SK-N-SH (cell line): ENCODE measurements at regions not wholly inside any gene's neighbourhood (a gene's known extent, or its start where the extent isn't known, plus 50 kb on each side); places are given as distances from the start of the nearest gene placed in this dataset.

Experiments
- CTCF ChIA-PET: fragments of 300-600, 350-600 bp; formaldehyde crosslinking; extraction: SDS; loops from one replicate; lab custom pipeline; 2021; lab: Yijun Ruan, JAX
- POLR2A ChIA-PET: fragments of 350-600 bp; sonication (Branson Sonifier 250); formaldehyde crosslinking; extraction: SDS; loops from one replicate; lab custom pipeline; 2020; ENCODE audit warnings: antibody characterized with exemption, inconsistent platforms; lab: Yijun Ruan, JAX
- DNase-seq: peaks from one replicate; pipeline ENCODE4 v3.0.0; 2012
- H2AFZ ChIP-seq: fragments of 200-600 bp; sonication (generic); 2 replicates; pipeline ENCODE4 v1.8.1; 2016; ENCODE audit warnings: antibody characterized with exemption, mild to moderate bottlenecking, low read depth
- H3F3A ChIP-seq: fragments of 200-600 bp; sonication (generic); replicated peaks from 2 replicates; pipeline ENCODE3; 2016; ENCODE audit warnings: antibody characterized with exemption, mild to moderate bottlenecking; ENCODE audit not compliant: insufficient read depth
- H3K27ac ChIP-seq, 2 experiments: fragments of 200-500 bp in 1 of 2; fragments of 200-600 bp in 1 of 2; sonication (Bioruptor generic) in 1 of 2; sonication (generic), shearing (Covaris generic) in 1 of 2; 2 replicates each; pipeline versions ENCODE4 v1.5.1 to v1.6.1; 2014 to 2016; ENCODE audit warnings: low read depth in 2 of 2, inconsistent platforms in 1 of 2, low read length in 1 of 2, mild to moderate bottlenecking in 1 of 2, mixed read lengths in 1 of 2
- H3K27me3 ChIP-seq: fragments of 200-600 bp; sonication (generic), shearing (Covaris generic); 2 replicates; pipeline ENCODE4 v1.6.1; 2016; ENCODE audit warnings: mixed run types; ENCODE audit not compliant: insufficient read depth
- H3K36me3 ChIP-seq, 2 experiments: fragments of 200-500 bp in 1 of 2; fragments of 200-600 bp in 1 of 2; sonication (Bioruptor generic) in 1 of 2; sonication (generic) in 1 of 2; replicated peaks in 1 of 2; 2 replicates each; pipeline versions ENCODE3 to v1.5.1; 2014 to 2016; ENCODE audit warnings: low read length in 1 of 2, mild to moderate bottlenecking in 1 of 2; ENCODE audit not compliant: insufficient read depth in 2 of 2, control insufficient read depth in 1 of 2
- H3K4me1 ChIP-seq, 2 experiments: fragments of 200-500 bp in 1 of 2; fragments of 200-600 bp in 1 of 2; sonication (Bioruptor generic) in 1 of 2; sonication (generic), shearing (Covaris generic) in 1 of 2; 2 replicates each; pipeline versions ENCODE4 v1.5.1 to v1.6.1; 2014 to 2016; ENCODE audit warnings: low read depth in 1 of 2, low read length in 1 of 2, mixed run types in 1 of 2; ENCODE audit not compliant: insufficient read depth in 2 of 2, control insufficient read depth in 1 of 2
- H3K4me2 ChIP-seq: fragments of 200-600 bp; sonication (generic), shearing (Covaris generic); 2 replicates; pipeline ENCODE4 v1.6.1; 2017; ENCODE audit warnings: mixed run types
- H3K4me3 ChIP-seq, 2 experiments: fragments of 200-500 bp in 1 of 2; fragments of 200-600 bp in 1 of 2; sonication (Bioruptor generic) in 1 of 2; sonication (generic), shearing (Covaris generic) in 1 of 2; 2 replicates each; pipeline versions ENCODE4 v1.5.1 to v1.8.1; 2014 to 2016; ENCODE audit warnings: low read depth in 2 of 2, inconsistent platforms in 1 of 2, low read length in 1 of 2, mild to moderate bottlenecking in 1 of 2, mixed read lengths in 1 of 2, moderate library complexity in 1 of 2
- H3K79me2 ChIP-seq: fragments of 200-600 bp; sonication (generic); 2 replicates; pipeline ENCODE4 v1.8.1; 2017; ENCODE audit warnings: mild to moderate bottlenecking; ENCODE audit not compliant: insufficient read depth
- H3K9ac ChIP-seq: fragments of 200-600 bp; sonication (generic); 2 replicates; pipeline ENCODE4 v1.6.1; 2017; ENCODE audit warnings: mixed run types
- H3K9me2 ChIP-seq: fragments of 200-600 bp; sonication (generic); 2 replicates; pipeline ENCODE4 v1.6.1; 2017; ENCODE audit warnings: mixed run types
- H3K9me3 ChIP-seq: fragments of 200-600 bp; sonication (generic); 2 replicates; pipeline ENCODE4 v1.6.1; 2017; ENCODE audit warnings: mixed run types, mild to moderate bottlenecking, moderate library complexity
- H4K20me1 ChIP-seq: fragments of 200-600 bp; sonication (generic); 2 replicates; pipeline ENCODE4 v1.6.1; 2017; ENCODE audit warnings: mild to moderate bottlenecking, mixed run types; ENCODE audit not compliant: insufficient read depth
- CHD2 ChIP-seq: fragments of 150-350 bp; IDR thresholded peaks from 2 replicates; pipeline ENCODE4 v1.6.1; 2018; ENCODE audit warnings: low read length; ENCODE audit not compliant: partially characterized antibody
- ELF1 ChIP-seq: IDR thresholded peaks from 2 replicates; pipeline ENCODE4 v1.4.0; 2012
- EP300 ChIP-seq, 2 experiments: IDR thresholded peaks; 2 replicates each; pipeline versions ENCODE4 v1.4.0 to v1.6.1; 2012; ENCODE audit warnings: borderline replicate concordance in 1 of 2, low read depth in 1 of 2, low read length in 1 of 2
- FOSL2 ChIP-seq: IDR thresholded peaks from 2 replicates; pipeline ENCODE4 v1.4.0; 2012; ENCODE audit warnings: low read depth, mild to moderate bottlenecking, moderate library complexity, borderline replicate concordance
- FOXM1 ChIP-seq: IDR thresholded peaks from 2 replicates; pipeline ENCODE4 v1.4.0; 2012; ENCODE audit warnings: low read depth, mild to moderate bottlenecking
- GABPA ChIP-seq: IDR thresholded peaks from 2 replicates; pipeline ENCODE4 v1.4.0; 2012; ENCODE audit warnings: low read depth, mild to moderate bottlenecking
- GATA2 ChIP-seq: sonication (generic); formaldehyde crosslinking; IDR thresholded peaks from 2 replicates; pipeline ENCODE4 v1.5.0; 2020; ENCODE audit warnings: mild to moderate bottlenecking, missing genetic modification reagents
- JUND ChIP-seq: IDR thresholded peaks from 2 replicates; pipeline ENCODE4 v1.4.0; 2012
- NRF1 ChIP-seq: IDR thresholded peaks from 2 replicates; pipeline ENCODE4 v1.6.1; 2012; ENCODE audit warnings: low read depth, mild to moderate bottlenecking, low read length
- POLR2AphosphoS5 ChIP-seq: IDR thresholded peaks from 2 replicates; pipeline ENCODE4 v1.6.1; 2012; ENCODE audit warnings: low read depth, low read length
- RAD21 ChIP-seq: IDR thresholded peaks from 2 replicates; pipeline ENCODE4 v1.6.1; 2012; ENCODE audit warnings: mild to moderate bottlenecking, low read length
- RFX5 ChIP-seq: IDR thresholded peaks from 2 replicates; pipeline ENCODE4 v1.6.1; 2012; ENCODE audit warnings: mild to moderate bottlenecking, improper control_type of control experiment, low read length
- SMC3 ChIP-seq: IDR thresholded peaks from 2 replicates; pipeline ENCODE4 v1.6.1; 2012; ENCODE audit warnings: low read depth, low read length, improper control_type of control experiment
- TCF12 ChIP-seq: IDR thresholded peaks from 2 replicates; pipeline ENCODE4 v1.4.0; 2012
- YY1 ChIP-seq: IDR thresholded peaks from 2 replicates; pipeline ENCODE4 v1.4.0; 2012; ENCODE audit warnings: low read depth, mild to moderate bottlenecking
- WGBS: methylation state at CpG from one replicate; pipeline ENCODE4 v1.1.6; 2017; ENCODE audit warnings: low lambda C conversion rate; 5-methylcytosine and 5-hydroxymethylcytosine counted together
- TF ChIP-seq, protein P1 (sequence below): fragments of 150-350 bp; IDR thresholded peaks from 2 replicates; pipeline ENCODE4 v1.6.1; 2017; ENCODE audit warnings: antibody characterized with exemption, low read length, low read depth, borderline replicate concordance
- TF ChIP-seq, protein P2 (sequence below): IDR thresholded peaks from 2 replicates; pipeline ENCODE4 v1.4.0; 2012; ENCODE audit warnings: low read depth, borderline replicate concordance
- TF ChIP-seq, protein P3 (sequence below): fragments of 200-600 bp; sonication (generic); IDR thresholded peaks from 2 replicates; pipeline ENCODE4 v1.6.1; 2017; ENCODE audit warnings: antibody characterized with exemption, mild to moderate bottlenecking, moderate library complexity
- TF ChIP-seq, protein P4 (sequence below): fragments of 150-350 bp; IDR thresholded peaks from 2 replicates; pipeline ENCODE4 v1.6.1; 2016; ENCODE audit warnings: mild to moderate bottlenecking, low read depth, low read length
- TF ChIP-seq, protein P5 (sequence below): IDR thresholded peaks from 2 replicates; pipeline ENCODE4 v1.4.0; 2012; ENCODE audit warnings: low read depth
- TF ChIP-seq, protein P6 (sequence below): IDR thresholded peaks from 2 replicates; pipeline ENCODE4 v1.6.1; 2012; ENCODE audit warnings: mild to moderate bottlenecking, low read depth, low read length, moderate library complexity

DNA sequence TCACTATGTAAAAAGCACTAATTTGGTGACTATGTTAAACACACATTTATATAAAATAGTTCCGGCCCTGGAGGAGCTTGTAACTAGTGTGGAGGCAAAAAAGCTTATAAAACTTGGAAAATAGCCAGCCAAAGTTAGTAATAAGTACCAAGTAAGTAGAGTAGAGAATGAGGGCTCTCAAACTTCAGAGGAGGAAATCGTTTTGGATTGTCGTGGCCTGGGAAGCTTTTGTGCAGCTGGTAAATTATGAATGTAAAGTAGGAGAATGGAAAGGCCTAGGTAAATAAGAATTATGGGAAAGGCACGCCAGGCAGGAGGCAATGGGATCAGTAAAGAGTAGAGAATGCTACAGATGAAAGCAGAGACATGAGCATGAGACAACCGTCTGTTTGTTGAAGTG is 832.7 kb upstream of the ZNF608 start:
- H3F3A ChIP-seq = no peaks in the 10 kb centered on the region
- H3K36me3 ChIP-seq = no peaks in the 10 kb centered on the region
- H3K9me2 ChIP-seq = no peaks in the 10 kb centered on the region
- H3K4me1 ChIP-seq = peaks cover 0 to 14% of the 10 kb centered on the region in 2 experiments; a peak in 2 of 4 replicates
- no peak overlapping the region for H3K27ac ChIP-seq
- CTCF ChIA-PET = no interaction called here
- WGBS = 80% methylated on average over 5 of the region's 5 CpGs
- no peak for TF ChIP-seq ELF1
- TF ChIP-seq, protein P1, sequence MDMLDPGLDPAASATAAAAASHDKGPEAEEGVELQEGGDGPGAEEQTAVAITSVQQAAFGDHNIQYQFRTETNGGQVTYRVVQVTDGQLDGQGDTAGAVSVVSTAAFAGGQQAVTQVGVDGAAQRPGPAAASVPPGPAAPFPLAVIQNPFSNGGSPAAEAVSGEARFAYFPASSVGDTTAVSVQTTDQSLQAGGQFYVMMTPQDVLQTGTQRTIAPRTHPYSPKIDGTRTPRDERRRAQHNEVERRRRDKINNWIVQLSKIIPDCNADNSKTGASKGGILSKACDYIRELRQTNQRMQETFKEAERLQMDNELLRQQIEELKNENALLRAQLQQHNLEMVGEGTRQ = no peak
- no peak for TF ChIP-seq POLR2AphosphoS5
- TF ChIP-seq JUND = no peak
- no peak for TF ChIP-seq NRF1
- TF ChIP-seq GATA2 (CRISPR knock-in tag) = no peak
- no peak for TF ChIP-seq FOSL2
- TF ChIP-seq EP300 (IDR thresholded peaks at IDR 0.05; ENCODE audit: borderline replicate concordance in 1 of 2, low read depth in 1 of 2, low read length in 1 of 2) = no peak
- TF ChIP-seq, protein P2, sequence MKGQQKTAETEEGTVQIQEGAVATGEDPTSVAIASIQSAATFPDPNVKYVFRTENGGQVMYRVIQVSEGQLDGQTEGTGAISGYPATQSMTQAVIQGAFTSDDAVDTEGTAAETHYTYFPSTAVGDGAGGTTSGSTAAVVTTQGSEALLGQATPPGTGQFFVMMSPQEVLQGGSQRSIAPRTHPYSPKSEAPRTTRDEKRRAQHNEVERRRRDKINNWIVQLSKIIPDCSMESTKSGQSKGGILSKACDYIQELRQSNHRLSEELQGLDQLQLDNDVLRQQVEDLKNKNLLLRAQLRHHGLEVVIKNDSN = no peak
- TF ChIP-seq YY1 = no peak
- TF ChIP-seq FOXM1 = no peak
- TF ChIP-seq RFX5 = no peak
- TF ChIP-seq, protein P3, sequence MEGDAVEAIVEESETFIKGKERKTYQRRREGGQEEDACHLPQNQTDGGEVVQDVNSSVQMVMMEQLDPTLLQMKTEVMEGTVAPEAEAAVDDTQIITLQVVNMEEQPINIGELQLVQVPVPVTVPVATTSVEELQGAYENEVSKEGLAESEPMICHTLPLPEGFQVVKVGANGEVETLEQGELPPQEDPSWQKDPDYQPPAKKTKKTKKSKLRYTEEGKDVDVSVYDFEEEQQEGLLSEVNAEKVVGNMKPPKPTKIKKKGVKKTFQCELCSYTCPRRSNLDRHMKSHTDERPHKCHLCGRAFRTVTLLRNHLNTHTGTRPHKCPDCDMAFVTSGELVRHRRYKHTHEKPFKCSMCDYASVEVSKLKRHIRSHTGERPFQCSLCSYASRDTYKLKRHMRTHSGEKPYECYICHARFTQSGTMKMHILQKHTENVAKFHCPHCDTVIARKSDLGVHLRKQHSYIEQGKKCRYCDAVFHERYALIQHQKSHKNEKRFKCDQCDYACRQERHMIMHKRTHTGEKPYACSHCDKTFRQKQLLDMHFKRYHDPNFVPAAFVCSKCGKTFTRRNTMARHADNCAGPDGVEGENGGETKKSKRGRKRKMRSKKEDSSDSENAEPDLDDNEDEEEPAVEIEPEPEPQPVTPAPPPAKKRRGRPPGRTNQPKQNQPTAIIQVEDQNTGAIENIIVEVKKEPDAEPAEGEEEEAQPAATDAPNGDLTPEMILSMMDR = no peak
- TF ChIP-seq GABPA = no peak
- no peak for TF ChIP-seq CHD2
- no peak for TF ChIP-seq SMC3
- TF ChIP-seq, all 33 proteins: peak for 0
- Histone ChIP-seq H3K4me3 (no peak overlapping the region), H3K79me2 (no peaks in the 10 kb centered on the region), H3K9me3 (no peaks in the 10 kb centered on the region), H2AFZ (no peak overlapping the region), H4K20me1 (no peaks in the 10 kb centered on the region), H3K9ac (no peak overlapping the region), H3K4me2 (no peak overlapping the region), H3K27me3 (no peaks in the 10 kb centered on the region)
- POLR2A ChIA-PET = no interaction called here
- no peak for DNase-seq

DNA sequence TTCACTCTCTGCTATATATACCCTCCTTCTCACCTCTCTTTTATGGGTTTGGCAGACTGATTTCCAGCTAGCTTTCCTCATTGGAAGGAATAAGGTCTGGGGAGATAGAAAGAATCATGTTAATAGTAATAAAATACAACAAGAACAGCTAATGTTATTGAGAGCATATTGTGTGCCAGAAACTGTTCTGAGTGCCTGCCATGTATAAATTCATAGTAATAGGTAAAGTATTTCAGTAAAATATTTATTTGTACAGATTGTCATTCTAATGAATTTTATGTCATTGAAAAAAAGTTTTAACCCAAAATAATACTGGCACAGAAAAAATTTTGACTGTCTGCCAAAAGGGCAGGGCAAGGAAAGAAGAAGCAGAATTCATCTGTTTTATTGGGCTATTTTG is 834.9 kb upstream of the ZNF608 start:
- TF ChIP-seq, protein P4, sequence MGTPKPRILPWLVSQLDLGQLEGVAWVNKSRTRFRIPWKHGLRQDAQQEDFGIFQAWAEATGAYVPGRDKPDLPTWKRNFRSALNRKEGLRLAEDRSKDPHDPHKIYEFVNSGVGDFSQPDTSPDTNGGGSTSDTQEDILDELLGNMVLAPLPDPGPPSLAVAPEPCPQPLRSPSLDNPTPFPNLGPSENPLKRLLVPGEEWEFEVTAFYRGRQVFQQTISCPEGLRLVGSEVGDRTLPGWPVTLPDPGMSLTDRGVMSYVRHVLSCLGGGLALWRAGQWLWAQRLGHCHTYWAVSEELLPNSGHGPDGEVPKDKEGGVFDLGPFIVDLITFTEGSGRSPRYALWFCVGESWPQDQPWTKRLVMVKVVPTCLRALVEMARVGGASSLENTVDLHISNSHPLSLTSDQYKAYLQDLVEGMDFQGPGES = no peak
- TF ChIP-seq TCF12 (no peak), RAD21 (no peak), RFX5 (no peak)
- TF ChIP-seq, protein P5, sequence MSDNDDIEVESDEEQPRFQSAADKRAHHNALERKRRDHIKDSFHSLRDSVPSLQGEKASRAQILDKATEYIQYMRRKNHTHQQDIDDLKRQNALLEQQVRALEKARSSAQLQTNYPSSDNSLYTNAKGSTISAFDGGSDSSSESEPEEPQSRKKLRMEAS = no peak
- TF ChIP-seq, protein P6, sequence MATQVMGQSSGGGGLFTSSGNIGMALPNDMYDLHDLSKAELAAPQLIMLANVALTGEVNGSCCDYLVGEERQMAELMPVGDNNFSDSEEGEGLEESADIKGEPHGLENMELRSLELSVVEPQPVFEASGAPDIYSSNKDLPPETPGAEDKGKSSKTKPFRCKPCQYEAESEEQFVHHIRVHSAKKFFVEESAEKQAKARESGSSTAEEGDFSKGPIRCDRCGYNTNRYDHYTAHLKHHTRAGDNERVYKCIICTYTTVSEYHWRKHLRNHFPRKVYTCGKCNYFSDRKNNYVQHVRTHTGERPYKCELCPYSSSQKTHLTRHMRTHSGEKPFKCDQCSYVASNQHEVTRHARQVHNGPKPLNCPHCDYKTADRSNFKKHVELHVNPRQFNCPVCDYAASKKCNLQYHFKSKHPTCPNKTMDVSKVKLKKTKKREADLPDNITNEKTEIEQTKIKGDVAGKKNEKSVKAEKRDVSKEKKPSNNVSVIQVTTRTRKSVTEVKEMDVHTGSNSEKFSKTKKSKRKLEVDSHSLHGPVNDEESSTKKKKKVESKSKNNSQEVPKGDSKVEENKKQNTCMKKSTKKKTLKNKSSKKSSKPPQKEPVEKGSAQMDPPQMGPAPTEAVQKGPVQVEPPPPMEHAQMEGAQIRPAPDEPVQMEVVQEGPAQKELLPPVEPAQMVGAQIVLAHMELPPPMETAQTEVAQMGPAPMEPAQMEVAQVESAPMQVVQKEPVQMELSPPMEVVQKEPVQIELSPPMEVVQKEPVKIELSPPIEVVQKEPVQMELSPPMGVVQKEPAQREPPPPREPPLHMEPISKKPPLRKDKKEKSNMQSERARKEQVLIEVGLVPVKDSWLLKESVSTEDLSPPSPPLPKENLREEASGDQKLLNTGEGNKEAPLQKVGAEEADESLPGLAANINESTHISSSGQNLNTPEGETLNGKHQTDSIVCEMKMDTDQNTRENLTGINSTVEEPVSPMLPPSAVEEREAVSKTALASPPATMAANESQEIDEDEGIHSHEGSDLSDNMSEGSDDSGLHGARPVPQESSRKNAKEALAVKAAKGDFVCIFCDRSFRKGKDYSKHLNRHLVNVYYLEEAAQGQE = no peak
- H3K27ac ChIP-seq = no peak overlapping the region; a peak in 1 of 4 replicates
- H3K4me1 ChIP-seq = peaks cover 0 to 3% of the 10 kb centered on the region in 2 experiments; a peak in 2 of 4 replicates
- no peaks in the 10 kb centered on the region for H3K9me2 ChIP-seq
- no peak overlapping the region for H3K4me2 ChIP-seq
- no peaks in the 10 kb centered on the region for H4K20me1 ChIP-seq
- H3K27me3 ChIP-seq = no peaks in the 10 kb centered on the region
- H3K4me3 ChIP-seq = no peak overlapping the region
- H3K36me3 ChIP-seq = no peaks in the 10 kb centered on the region
- DNase-seq = no peak
- H3K9me3 ChIP-seq = no peaks in the 10 kb centered on the region
- H2AFZ ChIP-seq = no peak overlapping the region
- H3K9ac ChIP-seq = no peak overlapping the region
- ChIA-PET CTCF (no interaction called here), POLR2A (no interaction called here)
- no peaks in the 10 kb centered on the region for H3K79me2 ChIP-seq
- no peaks in the 10 kb centered on the region for H3F3A ChIP-seq
